ENCODE measurements at regions not wholly inside any gene's neighbourhood (a gene's known extent, or its start where the extent isn't known, plus 50 kb on each side); places are given as distances from the start of the nearest gene placed in this dataset.
"Not testable (repeated sequence)": the region's sequence is repeated elsewhere in the genome, so short reads cannot be mapped to it uniquely, and the experiment has no call there.

GRCh38 chr20:29877411-29878280 lies 1379.8 kb upstream of the DEFB115 start:
- FAIRE-seq; H2AFZ ChIP-seq (ENCODE audit: low read depth, low read length); H3K27me3 ChIP-seq (ENCODE audit: control insufficient read depth in 2 of 2, insufficient read depth in 2 of 2, low read length in 2 of 2); BruUV-seq (replicated peaks); POLR2A ChIA-PET; H3K4me3 ChIP-seq (replicated peaks in 1 of 3; ENCODE audit: insufficient read depth in 1 of 3, low read depth in 1 of 3, low read length in 3 of 3); H3K36me3 ChIP-seq (ENCODE audit: control insufficient read depth in 2 of 2, extremely low read depth in 1 of 2, insufficient read depth in 2 of 2, low read length in 2 of 2); DNase-seq (ENCODE audit: low read depth, low spot score); H3K79me2 ChIP-seq (ENCODE audit: control insufficient read depth, insufficient read depth, low read length); H3K9ac ChIP-seq (replicated peaks; ENCODE audit: extremely low read depth, insufficient read depth, low read length); intact Hi-C loops (cut with micrococcal nuclease); H4K20me1 ChIP-seq (replicated peaks; ENCODE audit: control insufficient read depth, extremely low read depth, insufficient read depth, low read length); H3K4me1 ChIP-seq (ENCODE audit: control insufficient read depth, extremely low read depth, insufficient read depth, low read length); H3K4me2 ChIP-seq (ENCODE audit: insufficient read depth, low read length); H3K27ac ChIP-seq (ENCODE audit: insufficient read depth, low read depth, low read length); CTCF ChIA-PET; H3K9me1 ChIP-seq (replicated peaks; ENCODE audit: control insufficient read depth, extremely low read depth, insufficient read depth, low read length): not testable (repeated sequence)
- peaks cover 16% of the 10 kb centered on the region for H3K9me3 ChIP-seq (replicated peaks; ENCODE audit: control insufficient read depth, insufficient read depth, low read length)
- dilution Hi-C loops (cut with MboI; ENCODE audit: extremely low pct_ligation_motif_present, low sequenced_read_pairs): loop anchor here (25.0 kb wide), 1 partner anchor 665 kb away; no protein-coding TSS in a partner anchor

- dilution Hi-C loops (cut with MboI; ENCODE audit: extremely low pct_ligation_motif_present, low sequenced_read_pairs): loop anchor here (25.0 kb wide), 1 partner anchor 666 kb away; no protein-coding TSS in a partner anchor
- H3K27me3 ChIP-seq (ENCODE audit: control insufficient read depth in 2 of 2, insufficient read depth in 2 of 2, low read length in 2 of 2): no peaks in the 10 kb centered on the region
- no peaks in the 10 kb centered on the region for H3K79me2 ChIP-seq (ENCODE audit: control insufficient read depth, insufficient read depth, low read length)
- FAIRE-seq (no peak), DNase-seq (ENCODE audit: low read depth, low spot score) (no peak)
- no peak overlapping the region for H3K27ac ChIP-seq (ENCODE audit: insufficient read depth, low read depth, low read length)
- peaks cover 16% of the 10 kb centered on the region for H3K9me3 ChIP-seq (replicated peaks; ENCODE audit: control insufficient read depth, insufficient read depth, low read length)
- no peak overlapping the region for H3K4me2 ChIP-seq (ENCODE audit: insufficient read depth, low read length)
- H3K9me1 ChIP-seq (replicated peaks; ENCODE audit: control insufficient read depth, extremely low read depth, insufficient read depth, low read length): no peaks in the 10 kb centered on the region
- no peaks in the 10 kb centered on the region for H3K36me3 ChIP-seq (ENCODE audit: control insufficient read depth in 2 of 2, extremely low read depth in 1 of 2, insufficient read depth in 2 of 2, low read length in 2 of 2)
- BruUV-seq (replicated peaks): no TSS peak
- H3K9ac ChIP-seq (replicated peaks; ENCODE audit: extremely low read depth, insufficient read depth, low read length): no peak overlapping the region
- intact Hi-C loops (cut with micrococcal nuclease): no loop called here
- H2AFZ ChIP-seq (ENCODE audit: low read depth, low read length): no peak overlapping the region
- H4K20me1 ChIP-seq (replicated peaks; ENCODE audit: control insufficient read depth, extremely low read depth, insufficient read depth, low read length): no peaks in the 10 kb centered on the region
- no peak overlapping the region for H3K4me3 ChIP-seq (replicated peaks in 1 of 3; ENCODE audit: insufficient read depth in 1 of 3, low read depth in 1 of 3, low read length in 3 of 3)
- no peak for TF ChIP-seq MAX (IDR thresholded peaks at IDR 0.05; ENCODE audit: insufficient read depth, insufficient read length)
- no peak for TF ChIP-seq EZH2 (IDR thresholded peaks at IDR 0.05; ENCODE audit: borderline replicate concordance, low read depth, low read length, severe bottlenecking)
- TF ChIP-seq JUN (IDR thresholded peaks at IDR 0.05; ENCODE audit: borderline replicate concordance, insufficient read depth, insufficient read length, low read depth): no peak
- no peak for TF ChIP-seq POLR2A (IDR thresholded peaks at IDR 0.05; ENCODE audit: low read depth, low read length)
- no peak for TF ChIP-seq POLR2AphosphoS5 (IDR thresholded peaks at IDR 0.05; ENCODE audit: insufficient read depth, low read depth, low read length)
- no peak for TF ChIP-seq GATA2 (IDR thresholded peaks at IDR 0.05; ENCODE audit: insufficient read depth, insufficient read length, low read depth, low read length)
- no peak for TF ChIP-seq FOS (IDR thresholded peaks at IDR 0.05; ENCODE audit: borderline replicate concordance, insufficient read depth, low read length)
- TF ChIP-seq MYC (IDR thresholded peaks at IDR 0.05; ENCODE audit: low read depth, low read length): no peak
- TF ChIP-seq CTCF (IDR thresholded peaks at IDR 0.05; ENCODE audit: extremely low read depth in 1 of 2, insufficient read depth in 1 of 2, low read depth in 1 of 2, low read length in 2 of 2): no peak
- no peaks in the 10 kb centered on the region for H3K4me1 ChIP-seq (ENCODE audit: control insufficient read depth, extremely low read depth, insufficient read depth, low read length)
- ChIA-PET CTCF (interaction anchor here (0.6 kb wide), 1 partner anchor 731 kb away, joined by 4 read pairs; no protein-coding TSS in a partner anchor), POLR2A (no interaction called here)
Observed at GRCh38 chr20:29878281-29878741, 1379.2 kb upstream of the DEFB115 start.
